Duodenal mucosa (tissue), 2 donors: ENCODE measurements at regions not wholly inside any gene's neighbourhood (a gene's known extent, or its start where the extent isn't known, plus 50 kb on each side); places are given as distances from the start of the nearest gene placed in this dataset.
"Not testable (repeated sequence)": the region's sequence is repeated elsewhere in the genome, so short reads cannot be mapped to it uniquely, and the experiment has no call there.

Source experiments
- H3K27ac ChIP-seq: one replicate; pipeline ENCODE4 v1.7.0; 2013; ENCODE audit warnings: low read depth, low read length
- H3K27me3 ChIP-seq, 2 donors: one replicate each; pipeline ENCODE4 v1.7.0; 2013; ENCODE audit warnings: low read length in 2 of 2, control low read depth in 1 of 2; ENCODE audit not compliant: insufficient read depth in 2 of 2, control insufficient read depth in 1 of 2
- H3K36me3 ChIP-seq, 2 donors: one replicate each; pipeline ENCODE4 v1.7.0; 2013; ENCODE audit warnings: low read length in 2 of 2, control low read depth in 1 of 2; ENCODE audit not compliant: insufficient read depth in 2 of 2, control insufficient read depth in 1 of 2
- H3K4me1 ChIP-seq, 2 donors: one replicate each; pipeline ENCODE4 v1.7.0; 2013; ENCODE audit warnings: low read length in 2 of 2, control low read depth in 1 of 2; ENCODE audit not compliant: insufficient read depth in 2 of 2, control insufficient read depth in 1 of 2
- H3K4me3 ChIP-seq, 2 donors: one replicate each; pipeline ENCODE4 v1.7.0; 2013; ENCODE audit warnings: low read length in 2 of 2, low read depth in 1 of 2
- H3K9ac ChIP-seq, 2 donors: one replicate each; pipeline ENCODE4 v1.7.0; 2013; ENCODE audit warnings: low read length in 2 of 2, low read depth in 1 of 2
- H3K9me3 ChIP-seq, 2 donors: one replicate each; pipeline ENCODE4 v1.7.0; 2013; ENCODE audit warnings: low read length in 2 of 2, control low read depth in 1 of 2; ENCODE audit not compliant: control insufficient read depth in 1 of 2

GRCh38 chr6:8170245-8170644 is 67.9 kb upstream of the EEF1E1 start:
- H3K27ac ChIP-seq = no peak overlapping the region
- no peaks in the 10 kb centered on the region for H3K9me3 ChIP-seq
- no peak overlapping the region for H3K9ac ChIP-seq
- H3K36me3 ChIP-seq = no peaks in the 10 kb centered on the region
- H3K27me3 ChIP-seq = no peaks in the 10 kb centered on the region
- no peak overlapping the region for H3K4me3 ChIP-seq
- H3K4me1 ChIP-seq = no peaks in the 10 kb centered on the region

GRCh38 chr6:8166156-8166555 is 63.8 kb upstream of the EEF1E1 start:
- Histone ChIP-seq H3K9ac (no peak overlapping the region), H3K9me3 (no peaks in the 10 kb centered on the region), H3K4me1 (no peaks in the 10 kb centered on the region), H3K27me3 (no peaks in the 10 kb centered on the region), H3K27ac (no peak overlapping the region), H3K36me3 (no peaks in the 10 kb centered on the region), H3K4me3 (no peak overlapping the region)

GRCh38 chr6:8165008-8165407 is 62.7 kb upstream of the EEF1E1 start:
- H3K4me3 ChIP-seq, H3K9me3 ChIP-seq, H3K9ac ChIP-seq, H3K27me3 ChIP-seq, H3K27ac ChIP-seq, H3K4me1 ChIP-seq, H3K36me3 ChIP-seq: not testable (repeated sequence)

GRCh38 chr6:8164281-8164680 is 61.9 kb upstream of the EEF1E1 start:
- not testable (repeated sequence) for H3K9ac ChIP-seq, H3K36me3 ChIP-seq, H3K27me3 ChIP-seq, H3K4me3 ChIP-seq, H3K4me1 ChIP-seq, H3K9me3 ChIP-seq, H3K27ac ChIP-seq

GRCh38 chr6:8159966-8160365 is 57.6 kb upstream of the EEF1E1 start:
- Histone ChIP-seq H3K4me1 (peaks cover 0 to 6% of the 10 kb centered on the region in 2 donors), H3K36me3 (no peaks in the 10 kb centered on the region), H3K27me3 (no peaks in the 10 kb centered on the region), H3K9me3 (no peaks in the 10 kb centered on the region), H3K9ac (no peak overlapping the region), H3K4me3 (no peak overlapping the region), H3K27ac (no peak overlapping the region)

GRCh38 chr6:8157839-8158238 is 55.5 kb upstream of the EEF1E1 start:
- H3K9me3 ChIP-seq = no peaks in the 10 kb centered on the region
- peaks cover 0 to 6% of the 10 kb centered on the region in 2 donors for H3K4me1 ChIP-seq
- H3K27ac ChIP-seq = no peak overlapping the region
- H3K4me3 ChIP-seq = peak overlapping the region in 1 of 2 donors; percentile 33
- no peaks in the 10 kb centered on the region for H3K36me3 ChIP-seq
- H3K9ac ChIP-seq = no peak overlapping the region
- H3K27me3 ChIP-seq = no peaks in the 10 kb centered on the region

GRCh38 chr6:8155259-8156012 is 53.1 kb upstream of the EEF1E1 start:
- Histone ChIP-seq H3K9ac (no peak overlapping the region), H3K4me1 (peaks cover 0 to 6% of the 10 kb centered on the region in 2 donors), H3K4me3 (no peak overlapping the region), H3K36me3 (no peaks in the 10 kb centered on the region), H3K27me3 (no peaks in the 10 kb centered on the region), H3K27ac (no peak overlapping the region), H3K9me3 (no peaks in the 10 kb centered on the region)
